SK-N-SH treated with all-trans-retinoic acid at 6 μM for 48 hours (cell line): ENCODE measurements at regions not wholly inside any gene's neighbourhood (a gene's known extent, or its start where the extent isn't known, plus 50 kb on each side); places are given as distances from the start of the nearest gene placed in this dataset.
"Not testable (repeated sequence)": the region's sequence is repeated elsewhere in the genome, so short reads cannot be mapped to it uniquely, and the experiment has no call there.

ENCODE experiments used
- ARNTL ChIP-seq: fragments of 450-650 bp; formaldehyde crosslinking; IDR thresholded peaks from 2 replicates; pipeline ENCODE4 v1.5.0; 2020; ENCODE audit warnings: low read depth, mild to moderate bottlenecking, moderate library complexity, borderline replicate concordance
- CSDC2 ChIP-seq: fragments of 250-450 bp; sonication (Bioruptor Pico); IDR thresholded peaks from 2 replicates; pipeline ENCODE4 v1.5.0; 2020; ENCODE audit warnings: mild to moderate bottlenecking, moderate library complexity
- GLIS3 ChIP-seq: fragments of 250-450 bp; sonication (Bioruptor Pico); IDR thresholded peaks from 2 replicates; pipeline ENCODE4 v1.5.0; 2020; ENCODE audit warnings: mild to moderate bottlenecking, moderate library complexity
- ISL1 ChIP-seq: fragments of 250-450 bp; sonication (Bioruptor Pico); IDR thresholded peaks from 2 replicates; pipeline ENCODE4 v2.1.2; 2022; ENCODE audit warnings: mild to moderate bottlenecking, moderate library complexity
- RARB ChIP-seq: fragments of 250-450 bp; sonication (Bioruptor Pico); IDR thresholded peaks from 2 replicates; pipeline ENCODE4 v1.8.0; 2021; ENCODE audit warnings: mild to moderate bottlenecking, moderate library complexity
- TCF4 ChIP-seq: fragments of 250-450 bp; sonication (Bioruptor Pico); IDR thresholded peaks from 2 replicates; pipeline ENCODE4 v1.8.0; 2021; ENCODE audit warnings: mild to moderate bottlenecking, moderate library complexity, borderline replicate concordance
- ZC3H10 ChIP-seq: fragments of 250-450 bp; sonication (Bioruptor Pico); IDR thresholded peaks from 2 replicates; pipeline ENCODE4 v1.5.1; 2021; ENCODE audit warnings: mild to moderate bottlenecking, moderate library complexity
- ZNF565 ChIP-seq: fragments of 450-650 bp; formaldehyde crosslinking; conservative IDR thresholded peaks from 2 replicates; pipeline ENCODE4 v1.5.0; 2020; ENCODE audit warnings: low read depth, mild to moderate bottlenecking, moderate library complexity
- ZNF70 ChIP-seq: fragments of 450-650 bp; formaldehyde crosslinking; IDR thresholded peaks from 2 replicates; pipeline ENCODE4 v1.5.0; 2020; ENCODE audit warnings: mild to moderate bottlenecking, moderate library complexity
- ZNF8 ChIP-seq: fragments of 450-650 bp; formaldehyde crosslinking; IDR thresholded peaks from 2 replicates; pipeline ENCODE4 v1.5.0; 2020; ENCODE audit warnings: mild to moderate bottlenecking, moderate library complexity
- TF ChIP-seq, protein P1 (sequence below): fragments of 250-450 bp; sonication (Bioruptor Pico); IDR thresholded peaks from 2 replicates; pipeline ENCODE4 v1.8.0; 2020; ENCODE audit warnings: mild to moderate bottlenecking, moderate library complexity, borderline replicate concordance
- TF ChIP-seq, protein P2 (sequence below): fragments of 250-450 bp; sonication (Bioruptor Pico); IDR thresholded peaks from 2 replicates; pipeline ENCODE4 v1.8.0; 2021; ENCODE audit warnings: low read depth, mild to moderate bottlenecking, moderate library complexity, borderline replicate concordance
- TF ChIP-seq, protein P3 (sequence below): fragments of 250-450 bp; sonication (Bioruptor Pico); IDR thresholded peaks from 2 replicates; pipeline ENCODE4 v1.5.0; 2020; ENCODE audit warnings: mild to moderate bottlenecking, moderate library complexity

DNA sequence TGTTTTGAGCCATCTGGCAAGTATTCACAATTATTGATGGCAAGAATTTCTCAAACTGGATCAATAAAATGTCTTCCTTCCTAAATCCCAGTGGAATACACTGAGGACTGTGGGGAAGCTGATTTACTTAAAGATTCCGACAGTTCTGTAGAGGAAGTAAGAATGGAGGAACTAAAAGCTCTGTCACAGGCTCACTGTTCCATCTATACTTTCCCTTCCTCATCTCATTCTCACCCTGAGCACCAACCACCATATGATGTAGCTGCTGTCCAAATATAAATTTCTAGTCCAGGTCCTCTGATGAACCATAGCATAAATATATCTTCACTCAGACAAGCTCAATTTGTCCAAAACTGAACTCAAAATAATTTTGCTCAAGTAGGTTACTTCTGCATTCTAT is 49.8 kb upstream of the POMZP3 start:
- not testable (repeated sequence) for TF ChIP-seq RARB (CRISPR knock-in tag); CSDC2 (CRISPR knock-in tag); ZNF565 (CRISPR knock-in tag); ZC3H10 (CRISPR knock-in tag); ZNF8 (CRISPR knock-in tag); GLIS3 (CRISPR knock-in tag); ARNTL; TCF4; ZNF70 (CRISPR knock-in tag); ISL1 (CRISPR knock-in tag)
- TF ChIP-seq, protein P1, sequence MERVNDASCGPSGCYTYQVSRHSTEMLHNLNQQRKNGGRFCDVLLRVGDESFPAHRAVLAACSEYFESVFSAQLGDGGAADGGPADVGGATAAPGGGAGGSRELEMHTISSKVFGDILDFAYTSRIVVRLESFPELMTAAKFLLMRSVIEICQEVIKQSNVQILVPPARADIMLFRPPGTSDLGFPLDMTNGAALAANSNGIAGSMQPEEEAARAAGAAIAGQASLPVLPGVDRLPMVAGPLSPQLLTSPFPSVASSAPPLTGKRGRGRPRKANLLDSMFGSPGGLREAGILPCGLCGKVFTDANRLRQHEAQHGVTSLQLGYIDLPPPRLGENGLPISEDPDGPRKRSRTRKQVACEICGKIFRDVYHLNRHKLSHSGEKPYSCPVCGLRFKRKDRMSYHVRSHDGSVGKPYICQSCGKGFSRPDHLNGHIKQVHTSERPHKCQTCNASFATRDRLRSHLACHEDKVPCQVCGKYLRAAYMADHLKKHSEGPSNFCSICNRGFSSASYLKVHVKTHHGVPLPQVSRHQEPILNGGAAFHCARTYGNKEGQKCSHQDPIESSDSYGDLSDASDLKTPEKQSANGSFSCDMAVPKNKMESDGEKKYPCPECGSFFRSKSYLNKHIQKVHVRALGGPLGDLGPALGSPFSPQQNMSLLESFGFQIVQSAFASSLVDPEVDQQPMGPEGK = not testable (repeated sequence)
- TF ChIP-seq, protein P2, sequence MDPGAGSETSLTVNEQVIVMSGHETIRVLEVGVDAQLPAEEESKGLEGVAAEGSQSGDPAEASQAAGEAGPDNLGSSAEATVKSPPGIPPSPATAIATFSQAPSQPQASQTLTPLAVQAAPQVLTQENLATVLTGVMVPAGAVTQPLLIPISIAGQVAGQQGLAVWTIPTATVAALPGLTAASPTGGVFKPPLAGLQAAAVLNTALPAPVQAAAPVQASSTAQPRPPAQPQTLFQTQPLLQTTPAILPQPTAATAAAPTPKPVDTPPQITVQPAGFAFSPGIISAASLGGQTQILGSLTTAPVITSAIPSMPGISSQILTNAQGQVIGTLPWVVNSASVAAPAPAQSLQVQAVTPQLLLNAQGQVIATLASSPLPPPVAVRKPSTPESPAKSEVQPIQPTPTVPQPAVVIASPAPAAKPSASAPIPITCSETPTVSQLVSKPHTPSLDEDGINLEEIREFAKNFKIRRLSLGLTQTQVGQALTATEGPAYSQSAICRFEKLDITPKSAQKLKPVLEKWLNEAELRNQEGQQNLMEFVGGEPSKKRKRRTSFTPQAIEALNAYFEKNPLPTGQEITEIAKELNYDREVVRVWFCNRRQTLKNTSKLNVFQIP = not testable (repeated sequence)
- TF ChIP-seq, protein P3, sequence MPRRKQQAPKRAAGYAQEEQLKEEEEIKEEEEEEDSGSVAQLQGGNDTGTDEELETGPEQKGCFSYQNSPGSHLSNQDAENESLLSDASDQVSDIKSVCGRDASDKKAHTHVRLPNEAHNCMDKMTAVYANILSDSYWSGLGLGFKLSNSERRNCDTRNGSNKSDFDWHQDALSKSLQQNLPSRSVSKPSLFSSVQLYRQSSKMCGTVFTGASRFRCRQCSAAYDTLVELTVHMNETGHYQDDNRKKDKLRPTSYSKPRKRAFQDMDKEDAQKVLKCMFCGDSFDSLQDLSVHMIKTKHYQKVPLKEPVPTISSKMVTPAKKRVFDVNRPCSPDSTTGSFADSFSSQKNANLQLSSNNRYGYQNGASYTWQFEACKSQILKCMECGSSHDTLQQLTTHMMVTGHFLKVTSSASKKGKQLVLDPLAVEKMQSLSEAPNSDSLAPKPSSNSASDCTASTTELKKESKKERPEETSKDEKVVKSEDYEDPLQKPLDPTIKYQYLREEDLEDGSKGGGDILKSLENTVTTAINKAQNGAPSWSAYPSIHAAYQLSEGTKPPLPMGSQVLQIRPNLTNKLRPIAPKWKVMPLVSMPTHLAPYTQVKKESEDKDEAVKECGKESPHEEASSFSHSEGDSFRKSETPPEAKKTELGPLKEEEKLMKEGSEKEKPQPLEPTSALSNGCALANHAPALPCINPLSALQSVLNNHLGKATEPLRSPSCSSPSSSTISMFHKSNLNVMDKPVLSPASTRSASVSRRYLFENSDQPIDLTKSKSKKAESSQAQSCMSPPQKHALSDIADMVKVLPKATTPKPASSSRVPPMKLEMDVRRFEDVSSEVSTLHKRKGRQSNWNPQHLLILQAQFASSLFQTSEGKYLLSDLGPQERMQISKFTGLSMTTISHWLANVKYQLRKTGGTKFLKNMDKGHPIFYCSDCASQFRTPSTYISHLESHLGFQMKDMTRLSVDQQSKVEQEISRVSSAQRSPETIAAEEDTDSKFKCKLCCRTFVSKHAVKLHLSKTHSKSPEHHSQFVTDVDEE (CRISPR knock-in tag) = not testable (repeated sequence)
